Gastroesophageal sphincter (tissue), 3 donors: ENCODE measurements at regions not wholly inside any gene's neighbourhood (a gene's known extent, or its start where the extent isn't known, plus 50 kb on each side); places are given as distances from the start of the nearest gene placed in this dataset.

Experiments used
- EP300 ChIP-seq: sonication (generic); formaldehyde crosslinking; IDR thresholded peaks from one replicate; pipeline ENCODE4 v1.6.1; 2017; ENCODE audit warnings: antibody characterized with exemption, mild to moderate bottlenecking
- POLR2A ChIP-seq, 2 donors: fragments of 450-650 bp; IDR thresholded peaks; one replicate each; pipeline ENCODE4 v1.6.1; 2017; ENCODE audit warnings: antibody characterized with exemption in 2 of 2, mild to moderate bottlenecking in 2 of 2, moderate library complexity in 1 of 2
- TF ChIP-seq, protein P1 (sequence below), 4 experiments: fragments of 200-600 bp in 2 of 4; fragments of 450-650 bp in 2 of 4; sonication (generic) in 1 of 4; IDR thresholded peaks; one replicate each; pipeline ENCODE4 v1.5.1; 2017 to 2019; ENCODE audit warnings: antibody characterized with exemption in 4 of 4, mild to moderate bottlenecking in 2 of 4, moderate library complexity in 2 of 4

DNA sequence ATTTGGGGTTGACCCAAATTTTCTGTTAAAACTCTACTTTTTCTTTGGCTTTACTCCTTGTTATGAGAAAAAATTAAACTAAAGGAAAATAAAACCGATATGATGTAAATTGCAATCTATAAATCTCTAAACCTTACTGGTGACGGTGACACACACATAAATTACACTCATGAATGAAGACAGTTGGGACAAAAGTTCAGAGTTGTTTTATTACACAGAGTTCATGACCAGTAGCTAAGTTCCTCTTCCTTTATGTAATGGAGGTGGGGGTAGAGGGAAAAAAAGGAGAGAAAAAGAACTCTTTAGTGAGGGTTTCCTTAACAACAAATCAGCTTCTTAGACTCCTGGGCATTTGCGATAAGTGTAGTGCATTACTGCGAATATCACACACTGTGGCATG lies 220.7 kb downstream of the KCNJ2 start:
- TF ChIP-seq, protein P1, sequence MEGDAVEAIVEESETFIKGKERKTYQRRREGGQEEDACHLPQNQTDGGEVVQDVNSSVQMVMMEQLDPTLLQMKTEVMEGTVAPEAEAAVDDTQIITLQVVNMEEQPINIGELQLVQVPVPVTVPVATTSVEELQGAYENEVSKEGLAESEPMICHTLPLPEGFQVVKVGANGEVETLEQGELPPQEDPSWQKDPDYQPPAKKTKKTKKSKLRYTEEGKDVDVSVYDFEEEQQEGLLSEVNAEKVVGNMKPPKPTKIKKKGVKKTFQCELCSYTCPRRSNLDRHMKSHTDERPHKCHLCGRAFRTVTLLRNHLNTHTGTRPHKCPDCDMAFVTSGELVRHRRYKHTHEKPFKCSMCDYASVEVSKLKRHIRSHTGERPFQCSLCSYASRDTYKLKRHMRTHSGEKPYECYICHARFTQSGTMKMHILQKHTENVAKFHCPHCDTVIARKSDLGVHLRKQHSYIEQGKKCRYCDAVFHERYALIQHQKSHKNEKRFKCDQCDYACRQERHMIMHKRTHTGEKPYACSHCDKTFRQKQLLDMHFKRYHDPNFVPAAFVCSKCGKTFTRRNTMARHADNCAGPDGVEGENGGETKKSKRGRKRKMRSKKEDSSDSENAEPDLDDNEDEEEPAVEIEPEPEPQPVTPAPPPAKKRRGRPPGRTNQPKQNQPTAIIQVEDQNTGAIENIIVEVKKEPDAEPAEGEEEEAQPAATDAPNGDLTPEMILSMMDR (IDR thresholded peaks at IDR 0.05): no peak
- TF ChIP-seq EP300: no peak
- no peak for TF ChIP-seq POLR2A (IDR thresholded peaks at IDR 0.05)
